ENCODE measurements at regions not wholly inside any gene's neighbourhood (a gene's known extent, or its start where the extent isn't known, plus 50 kb on each side); places are given as distances from the start of the nearest gene placed in this dataset.

- TF ChIP-seq CTCF (IDR thresholded peaks at IDR 0.05; ENCODE audit: control insufficient read depth, insufficient read depth, low read depth, low read length, missing control alignments) = no peak
- no peak for DNase-seq (ENCODE audit: low read depth)
- no peak overlapping the region for H3K4me3 ChIP-seq (ENCODE audit: control insufficient read depth, low read depth, low read length)
Measured at GRCh38 chr9:89935115-89935514, 330.3 kb downstream of the GADD45G start.

- H3K4me3 ChIP-seq (ENCODE audit: control insufficient read depth, low read depth, low read length) = no peak overlapping the region
- TF ChIP-seq CTCF (IDR thresholded peaks at IDR 0.05; ENCODE audit: control insufficient read depth, insufficient read depth, low read depth, low read length, missing control alignments) = no peak
- DNase-seq (ENCODE audit: low read depth) = no peak
Measured at GRCh38 chr9:89935801-89936200, 331.0 kb downstream of the GADD45G start.

DNA sequence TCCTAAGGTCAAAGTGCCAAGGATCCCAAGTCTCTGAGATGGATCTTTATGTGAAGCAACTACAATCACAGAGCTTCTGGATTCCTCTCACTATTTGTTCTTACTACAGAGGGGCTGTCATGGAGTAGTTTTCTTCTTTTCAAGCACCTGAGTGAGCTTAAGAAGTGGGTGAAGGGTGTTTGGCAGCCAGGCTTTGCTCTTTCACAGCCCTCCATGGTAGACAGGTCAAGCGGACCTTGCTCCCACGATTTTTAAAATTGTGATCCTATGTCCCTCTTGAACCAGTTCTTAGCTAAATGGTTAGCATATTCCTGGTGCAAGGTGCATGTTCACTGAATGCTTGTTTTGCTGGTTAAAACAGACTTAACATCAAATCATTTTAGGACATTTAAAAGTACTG is 332.2 kb downstream of the GADD45G start:
- no peak for DNase-seq (ENCODE audit: low read depth)
- TF ChIP-seq CTCF (IDR thresholded peaks at IDR 0.05; ENCODE audit: control insufficient read depth, insufficient read depth, low read depth, low read length, missing control alignments) = no peak

DNA sequence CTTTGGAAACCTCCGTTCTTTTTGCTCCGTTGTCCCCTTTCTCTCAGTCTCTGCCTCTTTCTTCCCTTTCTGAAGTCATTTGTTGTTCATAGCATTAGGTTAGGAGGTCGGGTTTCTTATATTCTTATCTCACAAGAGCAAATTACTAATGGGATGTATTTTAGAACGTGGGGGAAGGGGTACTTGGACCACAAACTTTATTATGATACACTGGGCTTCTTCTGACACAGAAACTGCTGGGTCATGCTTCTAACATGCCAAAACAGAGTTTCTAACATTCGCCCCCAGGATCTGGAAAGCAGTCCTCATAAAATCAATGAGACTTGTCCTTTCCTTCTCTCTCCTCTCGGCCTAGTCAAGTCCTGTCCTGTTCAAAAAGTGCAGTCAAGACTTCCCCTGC is 334.4 kb downstream of the GADD45G start:
- no peak for DNase-seq (ENCODE audit: low read depth)
- no peak overlapping the region for H3K4me3 ChIP-seq (ENCODE audit: control insufficient read depth, low read depth, low read length)
- no peak for TF ChIP-seq CTCF (IDR thresholded peaks at IDR 0.05; ENCODE audit: control insufficient read depth, insufficient read depth, low read depth, low read length, missing control alignments)

More for the DNA sequence above, 332.2 kb downstream of the GADD45G start:
- H3K4me3 ChIP-seq (ENCODE audit: control insufficient read depth, low read depth, low read length) = no peak overlapping the region

DNA sequence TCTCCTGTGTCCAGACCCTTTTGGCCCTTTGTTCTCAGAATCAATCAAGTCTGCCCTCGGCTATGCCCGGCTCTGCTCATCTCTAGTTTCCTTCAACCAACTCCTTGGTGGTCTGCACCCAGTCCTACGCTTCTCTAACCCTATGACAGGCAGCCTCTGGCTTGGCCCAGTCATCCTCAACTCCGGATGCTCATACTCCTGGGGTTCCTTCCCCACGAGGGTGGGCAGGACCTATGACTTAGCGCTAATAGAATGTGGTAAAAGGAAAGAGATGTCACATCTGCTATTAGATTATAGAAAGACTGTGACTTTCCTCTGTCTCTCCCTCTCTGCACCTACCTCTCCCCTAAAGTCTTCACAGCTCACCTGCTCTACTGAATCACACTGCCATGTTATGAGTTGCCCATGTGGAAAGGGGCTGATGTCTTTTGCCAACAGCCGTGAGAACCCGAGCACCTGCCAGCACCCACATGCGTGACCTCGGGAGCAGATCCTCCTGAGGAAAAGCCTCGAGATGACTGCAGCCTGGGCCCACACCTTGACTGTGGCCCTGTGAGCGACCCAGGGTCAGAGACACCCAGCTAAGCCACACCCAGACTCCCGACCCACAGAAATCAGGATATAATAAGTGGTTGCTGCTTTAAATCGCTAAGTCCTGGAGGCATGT is 334.9 kb downstream of the GADD45G start:
- DNase-seq (ENCODE audit: low read depth) = no peak
- no peak overlapping the region for H3K4me3 ChIP-seq (ENCODE audit: control insufficient read depth, low read depth, low read length)
- TF ChIP-seq CTCF (IDR thresholded peaks at IDR 0.05; ENCODE audit: control insufficient read depth, insufficient read depth, low read depth, low read length, missing control alignments) = no peak

DNA sequence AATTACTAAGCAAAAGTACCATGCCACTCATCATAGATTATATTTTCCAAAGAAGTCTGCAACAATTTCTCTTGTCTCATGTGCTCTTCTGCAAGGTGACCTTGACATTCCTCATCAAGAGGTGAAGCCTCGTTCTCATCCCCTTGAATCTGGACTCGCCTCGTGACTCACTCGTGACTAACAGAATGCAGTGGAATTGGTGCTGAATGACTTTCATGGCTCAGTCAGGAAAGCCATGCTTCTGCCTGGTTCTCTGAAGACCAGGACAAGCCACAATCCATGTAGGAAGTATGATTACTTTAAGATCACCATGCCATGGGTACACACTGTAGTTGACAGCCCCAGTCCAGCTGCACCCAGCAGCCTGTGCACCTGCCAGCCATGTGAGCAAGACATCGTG is 335.8 kb downstream of the GADD45G start:
- no peak for TF ChIP-seq CTCF (IDR thresholded peaks at IDR 0.05; ENCODE audit: control insufficient read depth, insufficient read depth, low read depth, low read length, missing control alignments)
- no peak overlapping the region for H3K4me3 ChIP-seq (ENCODE audit: control insufficient read depth, low read depth, low read length)
- DNase-seq (ENCODE audit: low read depth) = no peak
